PC-3 (cell line): ENCODE measurements at regions not wholly inside any gene's neighbourhood (a gene's known extent, or its start where the extent isn't known, plus 50 kb on each side); places are given as distances from the start of the nearest gene placed in this dataset.

Experiments
- ATAC-seq: fragments of 200-7000 bp; cut with Tn5 transposase; 2 replicates; pipeline ENCODE4 v1.9.1; 2020; ENCODE audit warnings: mild to moderate bottlenecking, moderate library complexity
- BruUV-seq: library from RNA; stranded (reverse); fragments of 400-500 nt; replicated peaks from 2 replicates; lab custom pipeline; 2021; lab: Mats Ljungman, UMichigan
- CTCF ChIA-PET: fragments of 300-600 bp; sonication (Branson Sonifier 250); formaldehyde crosslinking; loops from one replicate; lab custom pipeline; 2022; ENCODE audit warnings: antibody characterized with exemption; lab: Charles Lee
- POLR2A ChIA-PET: fragments of 300-600 bp; sonication (Branson Sonifier 250); formaldehyde crosslinking; loops from one replicate; lab custom pipeline; 2022; ENCODE audit warnings: antibody characterized with exemption; ENCODE audit not compliant: unreplicated experiment; lab: Charles Lee
- DNase-seq: peaks from one replicate; pipeline ENCODE4 v3.0.0-alpha.2; 2015
- H2AFZ ChIP-seq: fragments of 300-600 bp; sonication (generic); 2 replicates; pipeline ENCODE4 v1.6.0; 2016; ENCODE audit warnings: antibody characterized with exemption, low read length
- H3F3A ChIP-seq: fragments of 300-600 bp; sonication (generic); one replicate; pipeline ENCODE4 v1.6.0; 2017; ENCODE audit warnings: antibody characterized with exemption, low read length, control low read depth, mild to moderate bottlenecking; ENCODE audit not compliant: unreplicated experiment
- H3K27ac ChIP-seq: fragments of 300-600 bp; sonication (generic); 2 replicates; pipeline ENCODE4 v1.5.1; 2016; ENCODE audit warnings: mild to moderate bottlenecking, low read length
- H3K27me3 ChIP-seq: fragments of 300-600 bp; sonication (generic); 2 replicates; pipeline ENCODE4 v1.6.1; 2016; ENCODE audit warnings: low read length, mixed read lengths
- H3K36me3 ChIP-seq: fragments of 300-600 bp; sonication (generic); 2 replicates; pipeline ENCODE4 v1.6.1; 2016; ENCODE audit warnings: low read depth, mixed run types, low read length, mixed read lengths
- H3K4me1 ChIP-seq: fragments of 300-600 bp; sonication (generic); 2 replicates; pipeline ENCODE4 v1.5.1; 2016; ENCODE audit warnings: low read length; ENCODE audit not compliant: insufficient read depth
- H3K4me2 ChIP-seq: fragments of 300-600 bp; sonication (generic); 2 replicates; pipeline ENCODE4 v1.6.0; 2016; ENCODE audit warnings: low read length
- H3K4me3 ChIP-seq: fragments of 300-600 bp; sonication (generic); 2 replicates; pipeline ENCODE4 v1.5.1; 2016; ENCODE audit warnings: mild to moderate bottlenecking, low read length, mixed read lengths
- H3K79me2 ChIP-seq: fragments of 300-600 bp; sonication (generic); 2 replicates; pipeline ENCODE4 v1.6.1; 2017; ENCODE audit warnings: low read length, mixed read lengths
- H3K9ac ChIP-seq: fragments of 300-600 bp; sonication (generic); 2 replicates; pipeline ENCODE4 v1.6.0; 2016; ENCODE audit warnings: mild to moderate bottlenecking, low read length
- H3K9me2 ChIP-seq: fragments of 300-600 bp; sonication (generic); replicated peaks from 2 replicates; pipeline ENCODE4 v1.6.1; 2016; ENCODE audit warnings: mixed run types, low read length, mixed read lengths
- H3K9me3 ChIP-seq: fragments of 300-600 bp; sonication (generic); 2 replicates; pipeline ENCODE4 v1.6.1; 2016; ENCODE audit warnings: low read length, mixed read lengths
- H4K20me1 ChIP-seq: fragments of 300-600 bp; sonication (generic); 2 replicates; pipeline ENCODE4 v1.6.1; 2016; ENCODE audit warnings: low read length, mixed read lengths
- EZH2 ChIP-seq: fragments of 300-600 bp; sonication (generic); IDR thresholded peaks from one replicate; pipeline ENCODE4 v1.6.1; 2017; ENCODE audit warnings: antibody characterized with exemption, mild to moderate bottlenecking, low read length; ENCODE audit not compliant: unreplicated experiment
- EZH2phosphoT487 ChIP-seq: fragments of 300-600 bp; sonication (generic); IDR thresholded peaks from 2 replicates; pipeline ENCODE4 v1.6.1; 2018; ENCODE audit warnings: mild to moderate bottlenecking, antibody characterized with exemption, low read length, borderline replicate concordance
- intact Hi-C: fragments of 100-400 bp; cut with micrococcal nuclease; formaldehyde crosslinking; loops from 2 replicates; pipeline ENCODE4 v1.9.0; 2023
- TF ChIP-seq, protein P1 (sequence below): fragments of 300-600 bp; sonication (generic); conservative IDR thresholded peaks from 2 replicates; pipeline ENCODE4 v1.5.1; 2017; ENCODE audit warnings: antibody characterized with exemption, low read depth, mild to moderate bottlenecking, low read length

DNA sequence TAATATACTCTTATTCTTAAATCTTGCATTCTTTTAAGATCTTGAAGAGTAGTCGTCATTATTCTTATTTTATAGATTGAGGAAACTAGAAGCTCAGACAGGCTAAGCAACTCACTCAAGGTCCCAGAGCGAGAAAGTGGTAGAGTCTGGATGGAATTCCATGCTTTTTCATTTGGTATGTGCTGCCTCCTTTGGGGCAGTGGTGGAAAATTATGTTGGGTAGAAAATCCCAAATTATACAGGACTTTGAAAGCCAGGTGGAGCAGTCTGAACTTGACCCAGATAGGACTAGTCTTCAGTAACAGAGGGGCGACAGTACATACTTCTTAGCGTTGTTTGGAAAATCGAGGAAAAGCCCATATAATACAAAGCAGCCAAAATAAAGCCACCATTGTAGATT, 205.6 kb downstream of the ATG4C start:
- ATAC-seq = 0 out of 2 replicates have a peak, but pooled peaks have one; percentile 57
- no peaks in the 10 kb centered on the region for H3K36me3 ChIP-seq
- no peak overlapping the region for H2AFZ ChIP-seq
- ChIA-PET CTCF (interaction anchor here (0.6 kb wide), 2 partner anchors 149 to 315 kb away, joined by 4 to 5 read pairs; no protein-coding TSS in a partner anchor), POLR2A (no interaction called here)
- no peak overlapping the region for H3K9ac ChIP-seq
- peaks cover 63% of the 10 kb centered on the region for H3K27me3 ChIP-seq
- no TSS peak for BruUV-seq
- TF ChIP-seq EZH2phosphoT487 (no peak), EZH2 (no peak)
- TF ChIP-seq, protein P1, sequence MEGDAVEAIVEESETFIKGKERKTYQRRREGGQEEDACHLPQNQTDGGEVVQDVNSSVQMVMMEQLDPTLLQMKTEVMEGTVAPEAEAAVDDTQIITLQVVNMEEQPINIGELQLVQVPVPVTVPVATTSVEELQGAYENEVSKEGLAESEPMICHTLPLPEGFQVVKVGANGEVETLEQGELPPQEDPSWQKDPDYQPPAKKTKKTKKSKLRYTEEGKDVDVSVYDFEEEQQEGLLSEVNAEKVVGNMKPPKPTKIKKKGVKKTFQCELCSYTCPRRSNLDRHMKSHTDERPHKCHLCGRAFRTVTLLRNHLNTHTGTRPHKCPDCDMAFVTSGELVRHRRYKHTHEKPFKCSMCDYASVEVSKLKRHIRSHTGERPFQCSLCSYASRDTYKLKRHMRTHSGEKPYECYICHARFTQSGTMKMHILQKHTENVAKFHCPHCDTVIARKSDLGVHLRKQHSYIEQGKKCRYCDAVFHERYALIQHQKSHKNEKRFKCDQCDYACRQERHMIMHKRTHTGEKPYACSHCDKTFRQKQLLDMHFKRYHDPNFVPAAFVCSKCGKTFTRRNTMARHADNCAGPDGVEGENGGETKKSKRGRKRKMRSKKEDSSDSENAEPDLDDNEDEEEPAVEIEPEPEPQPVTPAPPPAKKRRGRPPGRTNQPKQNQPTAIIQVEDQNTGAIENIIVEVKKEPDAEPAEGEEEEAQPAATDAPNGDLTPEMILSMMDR = peak; percentile 57
- H3F3A ChIP-seq = no peaks in the 10 kb centered on the region
- H4K20me1 ChIP-seq = no peaks in the 10 kb centered on the region
- H3K4me1 ChIP-seq = no peaks in the 10 kb centered on the region
- H3K27ac ChIP-seq = no peak overlapping the region
- H3K4me3 ChIP-seq = no peak overlapping the region
- no peaks in the 10 kb centered on the region for H3K9me2 ChIP-seq
- peak; percentile 30 for DNase-seq
- no peak overlapping the region for H3K4me2 ChIP-seq
- intact Hi-C loops = no loop called here
- no peaks in the 10 kb centered on the region for H3K9me3 ChIP-seq
- no peaks in the 10 kb centered on the region for H3K79me2 ChIP-seq

DNA sequence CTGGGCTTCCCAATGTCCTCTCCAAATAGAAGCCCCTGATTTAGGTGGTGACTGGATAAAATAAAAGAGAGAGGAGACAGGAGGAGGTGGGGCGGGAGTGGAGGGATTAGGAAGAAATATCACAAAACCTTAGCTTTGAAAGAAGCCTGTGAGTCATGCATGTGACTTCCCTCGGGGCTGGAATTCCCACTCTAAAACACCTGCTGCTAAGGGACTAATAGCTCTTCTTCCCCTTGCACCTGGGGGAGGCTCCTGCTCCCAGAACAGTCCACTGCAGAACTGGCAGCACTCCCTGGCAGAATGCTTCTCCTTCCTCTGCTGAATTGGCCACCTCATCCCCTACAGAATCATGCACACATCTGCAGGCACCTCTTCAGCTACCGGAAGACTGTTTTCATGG, 207.2 kb downstream of the ATG4C start:
- intact Hi-C loops = no loop called here
- H3F3A ChIP-seq = no peaks in the 10 kb centered on the region
- no peak overlapping the region for H2AFZ ChIP-seq
- H3K9ac ChIP-seq = no peak overlapping the region
- no peak overlapping the region for H3K4me2 ChIP-seq
- no peaks in the 10 kb centered on the region for H3K9me2 ChIP-seq
- no peaks in the 10 kb centered on the region for H4K20me1 ChIP-seq
- no peaks in the 10 kb centered on the region for H3K36me3 ChIP-seq
- no TSS peak for BruUV-seq
- TF ChIP-seq EZH2phosphoT487 = no peak
- TF ChIP-seq, protein P1 = no peak
- no peak for TF ChIP-seq EZH2
- CTCF ChIA-PET = no interaction called here
- ATAC-seq (no peak), DNase-seq (peak; percentile 6)
- H3K27me3 ChIP-seq = peaks cover 52% of the 10 kb centered on the region
- no peaks in the 10 kb centered on the region for H3K4me1 ChIP-seq
- H3K4me3 ChIP-seq = no peak overlapping the region
- H3K9me3 ChIP-seq = no peaks in the 10 kb centered on the region
- no peaks in the 10 kb centered on the region for H3K79me2 ChIP-seq
- no peak overlapping the region for H3K27ac ChIP-seq
- POLR2A ChIA-PET = no interaction called here

DNA sequence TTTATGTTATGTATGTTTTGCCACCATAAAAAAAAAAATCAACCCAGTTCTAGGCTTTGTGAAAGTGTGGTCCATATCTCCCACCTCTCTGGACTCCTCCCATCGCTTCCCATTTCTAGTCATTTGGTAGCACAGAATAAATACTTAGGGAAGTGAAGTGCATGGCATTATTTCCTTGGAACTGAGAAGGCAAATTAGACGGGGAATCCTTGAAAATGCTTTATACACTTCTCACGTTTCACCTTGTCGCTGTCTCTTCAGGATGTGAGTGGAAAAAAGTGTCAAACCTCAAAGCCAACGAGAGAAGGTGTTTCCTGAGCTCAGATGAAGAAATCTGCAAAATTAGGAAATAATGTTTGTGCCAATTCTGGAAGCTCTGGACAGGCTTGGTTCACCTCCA, 209.9 kb downstream of the ATG4C start:
- POLR2A ChIA-PET = no interaction called here
- no peak for ATAC-seq
- CTCF ChIA-PET = no interaction called here

More for the DNA sequence above, 209.9 kb downstream of the ATG4C start:
- Histone ChIP-seq H3K4me2 (no peak overlapping the region), H3K4me1 (no peaks in the 10 kb centered on the region), H3K79me2 (no peaks in the 10 kb centered on the region), H4K20me1 (no peaks in the 10 kb centered on the region), H3K27me3 (peaks cover 59% of the 10 kb centered on the region), H2AFZ (no peak overlapping the region), H3K36me3 (no peaks in the 10 kb centered on the region), H3K9me2 (no peaks in the 10 kb centered on the region), H3F3A (no peaks in the 10 kb centered on the region), H3K9ac (no peak overlapping the region), H3K4me3 (no peak overlapping the region), H3K9me3 (no peaks in the 10 kb centered on the region), H3K27ac (no peak overlapping the region)
- TF ChIP-seq, protein P1 = no peak
- TF ChIP-seq EZH2 (no peak), EZH2phosphoT487 (no peak)
- no TSS peak for BruUV-seq
- intact Hi-C loops = no loop called here
- no peak for DNase-seq
